NCI-H2171 treated with DMSO at 0.1 percent for 48 hours (cell line): ENCODE measurements at regions not wholly inside any gene's neighbourhood (a gene's known extent, or its start where the extent isn't known, plus 50 kb on each side); places are given as distances from the start of the nearest gene placed in this dataset.

ENCODE experiments used
- DNase-seq: peaks from one replicate; lab custom pipeline; 2025; lab: John Stamatoyannopoulos, UW

GRCh38 chr1:187442603-187443002, 613.9 kb downstream of the PLA2G4A start:
- no peak for DNase-seq

DNA sequence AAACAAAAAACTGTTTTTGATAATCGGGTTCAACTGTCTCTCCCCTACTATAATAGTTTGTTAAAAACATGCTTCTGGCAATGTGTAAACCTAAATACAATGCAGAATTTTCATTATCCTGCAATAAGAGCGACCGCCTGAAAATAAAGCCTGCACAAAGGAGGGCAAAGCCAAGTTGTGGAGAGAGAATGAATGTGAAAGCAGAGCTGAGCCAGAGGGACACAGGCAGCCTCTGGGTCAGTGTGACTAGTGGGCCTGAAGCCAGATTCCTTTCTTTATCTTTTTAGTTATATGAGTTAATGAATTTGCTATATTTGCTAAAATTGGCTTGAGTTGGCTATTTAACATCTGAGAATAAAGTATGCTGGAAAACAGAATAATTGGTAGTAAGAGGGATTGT, 615.2 kb downstream of the PLA2G4A start:
- no peak for DNase-seq

DNA sequence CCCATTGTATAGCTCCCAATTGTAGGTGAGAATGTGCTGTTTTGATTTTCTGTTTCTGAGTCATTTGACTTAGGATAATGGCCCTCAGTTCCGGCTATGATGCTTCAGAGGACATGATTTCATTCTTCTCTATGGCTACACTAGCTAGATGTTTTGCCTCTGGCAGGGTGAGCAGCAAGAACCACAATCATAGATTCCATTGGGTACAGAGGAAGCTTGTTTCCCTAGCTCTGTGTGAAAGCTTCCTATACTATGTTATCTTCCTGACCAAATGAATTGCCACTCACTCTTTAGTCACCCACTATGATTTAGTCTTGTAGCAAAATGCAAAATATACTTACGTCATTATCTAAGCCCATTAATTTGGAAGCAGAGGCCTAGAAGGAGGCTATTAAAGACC, 616.3 kb downstream of the PLA2G4A start:
- DNase-seq, result no peak

- no peak for DNase-seq
Observed at GRCh38 chr1:187451238-187451637, 622.5 kb downstream of the PLA2G4A start.

GRCh38 chr1:187454010-187454409, 625.3 kb downstream of the PLA2G4A start:
- no peak for DNase-seq

DNA sequence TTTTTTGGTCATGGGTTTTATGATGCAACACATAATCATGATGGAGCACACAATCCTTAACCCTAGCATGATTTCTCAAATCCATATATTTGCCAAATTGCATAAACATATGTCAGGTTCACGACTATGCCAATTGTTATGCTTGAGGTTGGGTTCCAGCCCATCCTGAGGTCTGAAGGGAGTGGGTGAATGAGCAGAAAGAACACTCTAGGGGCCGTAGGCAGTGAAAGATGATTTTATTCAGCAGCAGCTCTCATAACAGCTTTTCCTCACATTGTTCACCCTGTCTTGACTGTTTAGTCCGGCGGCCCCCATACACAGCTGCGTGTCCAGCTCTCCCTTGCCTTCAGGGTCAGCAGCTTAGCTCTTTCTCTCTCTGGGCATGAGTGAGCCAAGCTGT, 627.7 kb downstream of the PLA2G4A start:
- DNase-seq, result no peak

DNA sequence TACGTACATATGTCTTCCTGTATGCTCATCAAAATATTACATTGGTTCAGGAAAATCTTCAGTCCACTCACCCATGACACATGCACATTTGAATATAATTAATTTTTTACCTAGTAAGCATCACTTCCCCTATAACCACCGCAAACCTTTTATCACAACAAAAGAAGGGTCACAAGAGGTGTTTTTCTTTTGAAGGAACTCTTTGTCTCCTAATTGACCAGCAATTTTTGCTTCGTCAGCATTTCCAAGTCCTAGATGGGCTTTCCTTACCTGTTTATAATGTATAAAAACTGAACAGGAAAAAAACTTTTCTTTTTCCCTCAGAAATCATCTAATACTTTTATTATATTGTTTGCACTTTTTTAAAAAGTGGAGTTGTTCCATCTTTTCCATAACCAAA, 631.3 kb downstream of the PLA2G4A start:
- DNase-seq, result no peak

- no peak for DNase-seq
Observed at GRCh38 chr1:187464320-187464719, 635.6 kb downstream of the PLA2G4A start.

- DNase-seq, result no peak
Observed at GRCh38 chr1:187465441-187465840, 636.7 kb downstream of the PLA2G4A start.

GRCh38 chr1:187469836-187470235, 641.1 kb downstream of the PLA2G4A start:
- no peak for DNase-seq

GRCh38 chr1:187471555-187471954, 642.8 kb downstream of the PLA2G4A start:
- DNase-seq, result no peak

GRCh38 chr1:187474336-187474735, 645.6 kb downstream of the PLA2G4A start:
- peak; percentile 28 for DNase-seq

- no peak for DNase-seq
Observed at GRCh38 chr1:187476671-187477070, 647.9 kb downstream of the PLA2G4A start.

DNA sequence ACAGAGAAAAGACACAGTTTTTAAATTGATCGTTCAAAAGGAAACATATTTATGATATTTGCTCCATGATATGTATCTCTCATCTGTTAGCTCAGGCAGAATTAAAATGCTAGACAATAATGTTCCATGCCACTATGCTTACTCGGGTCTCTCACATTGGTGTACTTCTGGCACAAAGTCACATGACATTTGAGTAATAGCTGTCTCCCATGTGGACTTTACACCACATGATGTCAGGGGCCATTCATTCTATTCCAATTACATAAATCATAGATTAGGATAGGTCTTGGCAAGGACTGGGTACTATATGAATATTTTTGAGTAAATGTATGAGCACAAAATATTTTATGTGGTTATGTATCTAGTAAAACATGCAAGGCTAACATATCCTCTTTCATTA, 648.4 kb downstream of the PLA2G4A start:
- peak; percentile 3 for DNase-seq

DNA sequence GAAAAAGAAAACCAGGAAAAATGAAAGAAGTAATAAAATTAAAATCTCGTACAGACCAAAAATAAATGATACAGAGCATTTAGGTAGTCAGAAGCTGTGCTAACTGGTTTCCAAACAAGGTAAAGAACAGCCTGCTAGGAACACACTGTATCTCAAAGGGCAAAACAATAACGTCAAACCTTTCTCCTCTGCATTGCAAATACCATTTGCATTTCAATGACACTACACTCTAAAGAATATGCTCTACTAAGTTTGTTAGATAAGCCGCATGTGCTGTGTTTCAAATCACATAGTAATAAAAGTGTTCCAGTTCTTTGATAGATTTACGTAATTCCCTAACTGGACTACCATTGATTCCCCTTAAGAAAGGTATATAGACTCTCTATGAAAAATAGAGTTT, 648.8 kb downstream of the PLA2G4A start:
- DNase-seq, result no peak

GRCh38 chr1:187481581-187482148, 652.9 kb downstream of the PLA2G4A start:
- no peak for DNase-seq

DNA sequence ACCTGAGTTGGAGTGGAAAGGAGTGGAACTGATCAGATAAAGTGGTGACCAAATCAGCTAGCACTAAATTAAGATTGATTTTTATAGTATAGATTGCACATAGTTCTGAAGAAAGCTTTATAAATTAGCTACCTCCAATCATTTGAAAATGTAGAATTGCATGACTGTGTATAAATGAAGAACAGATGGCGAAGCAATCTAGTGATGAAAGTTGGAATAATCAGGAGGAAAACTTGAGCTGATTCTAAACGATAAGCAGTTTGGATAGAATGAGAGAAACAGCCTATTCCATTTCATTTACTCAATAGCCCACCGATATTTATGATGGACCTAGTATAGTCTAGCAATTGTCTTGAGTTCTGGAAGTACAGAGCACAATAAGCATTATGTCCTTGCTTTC, 661.5 kb downstream of the PLA2G4A start:
- no peak for DNase-seq

DNA sequence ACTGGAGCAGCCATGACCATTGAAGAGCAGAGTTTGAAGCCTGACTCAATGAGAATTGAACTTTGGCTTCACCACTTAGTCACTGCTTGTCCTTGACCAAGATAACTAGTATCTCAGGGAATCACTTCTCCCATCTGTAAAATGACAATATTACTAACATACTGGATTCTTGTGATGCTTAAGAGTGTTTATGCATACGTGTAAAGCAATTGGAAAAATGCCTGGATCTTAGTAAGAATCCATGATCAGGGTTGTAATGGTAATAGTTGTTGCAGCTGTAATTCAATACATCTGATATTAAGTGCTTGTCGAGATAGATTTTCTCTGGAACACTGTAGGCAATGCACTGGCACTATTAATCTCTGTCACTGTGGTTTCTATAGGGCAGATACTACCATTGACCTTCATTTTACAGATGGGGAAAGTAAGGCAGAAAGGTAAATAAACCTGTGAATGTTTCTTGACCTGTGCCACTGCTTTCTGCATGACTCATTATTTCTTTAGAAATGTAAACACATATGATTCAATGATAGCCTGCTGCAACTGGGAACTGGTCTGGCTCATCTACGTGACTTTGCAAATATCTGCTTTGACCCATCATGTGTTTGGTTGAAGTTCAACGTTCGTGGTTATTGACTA, 662.5 kb downstream of the PLA2G4A start:
- peak; percentile 4 for DNase-seq

- no peak for DNase-seq
Observed at GRCh38 chr1:187498028-187498427, 669.3 kb downstream of the PLA2G4A start.

DNA sequence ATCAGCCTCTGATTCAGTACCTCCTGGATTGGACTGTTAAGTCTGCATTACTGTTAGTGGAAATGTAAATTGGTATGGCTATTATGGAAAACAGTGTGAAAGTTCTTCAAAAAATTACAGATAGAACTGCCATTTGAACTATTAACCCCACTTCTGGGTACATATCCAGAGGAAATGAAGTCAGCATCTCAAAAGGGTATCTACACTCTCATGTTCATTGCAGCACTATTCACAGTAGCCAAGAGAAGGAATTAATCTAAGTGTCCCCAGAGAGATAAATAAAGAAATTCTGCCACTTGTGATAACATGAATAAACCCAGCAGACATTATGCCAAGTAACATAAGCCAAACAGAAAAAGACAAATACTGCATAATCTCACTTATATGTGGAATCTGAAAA, 676.0 kb downstream of the PLA2G4A start:
- DNase-seq, result no peak

GRCh38 chr1:187509091-187509490, 680.3 kb downstream of the PLA2G4A start:
- peak; percentile 51 for DNase-seq

DNA sequence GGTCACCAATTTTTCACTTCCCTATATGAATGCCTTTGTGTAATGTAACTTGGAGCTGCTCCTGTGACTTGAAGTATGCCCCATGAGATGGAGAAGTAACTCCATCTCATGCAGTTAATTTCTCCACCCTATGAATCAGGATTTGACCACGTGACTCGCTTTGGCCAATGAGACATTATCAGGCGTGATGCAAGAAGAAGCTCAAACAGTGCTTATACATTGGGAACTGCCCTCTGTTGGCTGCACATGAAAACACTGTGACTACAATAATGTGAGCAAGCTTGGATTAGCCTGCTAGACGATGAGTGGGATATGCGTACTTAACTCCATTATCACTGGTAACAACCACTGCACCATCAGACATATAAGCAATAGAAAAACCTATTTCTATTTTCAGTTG, 684.4 kb downstream of the PLA2G4A start:
- DNase-seq, result no peak

GRCh38 chr1:187514110-187514509, 685.4 kb downstream of the PLA2G4A start:
- no peak for DNase-seq

GRCh38 chr1:187516874-187517273, 688.1 kb downstream of the PLA2G4A start:
- no peak for DNase-seq
